ENCODE measurements at regions not wholly inside any gene's neighbourhood (a gene's known extent, or its start where the extent isn't known, plus 50 kb on each side); places are given as distances from the start of the nearest gene placed in this dataset.

DNA sequence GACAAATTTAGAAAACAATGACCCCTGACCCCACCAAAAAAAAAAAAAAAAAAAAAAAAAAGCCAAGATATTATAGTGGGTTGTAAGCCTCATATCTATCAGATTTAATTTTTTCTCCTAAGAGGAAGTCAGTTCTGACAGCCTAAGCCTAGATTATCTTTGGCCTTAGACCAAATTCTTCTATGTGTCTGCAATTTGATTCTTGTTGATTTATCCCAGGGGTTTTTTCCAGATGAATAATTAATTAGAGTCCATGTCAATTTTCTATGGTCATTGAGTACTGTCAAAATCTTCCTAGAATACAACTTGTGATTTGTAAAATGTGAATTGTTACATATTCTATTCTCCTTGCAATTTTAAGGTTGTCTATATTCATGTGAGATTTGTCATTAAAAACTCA lies 151.6 kb upstream of the CACNA2D1 start:
- H3K4me3 Mint-ChIP-seq = no peak overlapping the region
- H3K27ac Mint-ChIP-seq = no peak overlapping the region
- peaks cover 32% of the 10 kb centered on the region for H3K4me1 Mint-ChIP-seq
- no peaks in the 10 kb centered on the region for H3K27me3 Mint-ChIP-seq (ENCODE audit: low read depth, poor library complexity)
- DNase-seq = no peak
- no peaks in the 10 kb centered on the region for H3K36me3 Mint-ChIP-seq (ENCODE audit: low read depth)
- H3K9me3 Mint-ChIP-seq = no peaks in the 10 kb centered on the region
- no peak for TF ChIP-seq CTCF (IDR thresholded peaks at IDR 0.05)

DNA sequence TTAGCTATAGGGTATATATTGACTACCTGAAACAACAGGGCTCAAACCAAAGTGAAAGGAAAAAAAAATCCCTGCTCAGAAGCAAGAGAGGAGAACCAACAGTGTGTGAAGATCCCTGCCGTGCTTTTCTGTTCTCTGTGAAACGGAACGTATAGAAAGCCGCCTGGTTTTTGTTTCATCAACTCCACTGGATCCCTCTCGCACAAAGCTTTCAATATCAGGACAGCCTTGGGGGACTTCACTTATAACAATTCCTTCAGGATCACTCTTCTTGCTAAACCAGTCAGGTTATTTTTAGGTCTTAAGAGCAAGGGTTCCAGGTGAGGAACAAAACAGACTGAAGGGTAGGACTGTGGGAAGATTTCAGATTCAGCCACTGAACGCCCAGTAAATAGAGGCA lies 151.1 kb upstream of the CACNA2D1 start:
- no peak for DNase-seq
- H3K9me3 Mint-ChIP-seq = no peaks in the 10 kb centered on the region
- no peak for TF ChIP-seq CTCF (IDR thresholded peaks at IDR 0.05)
- no peaks in the 10 kb centered on the region for H3K36me3 Mint-ChIP-seq (ENCODE audit: low read depth)
- no peaks in the 10 kb centered on the region for H3K27me3 Mint-ChIP-seq (ENCODE audit: low read depth, poor library complexity)
- H3K27ac Mint-ChIP-seq = peak overlapping the region; percentile 96
- H3K4me3 Mint-ChIP-seq = peak overlapping the region; percentile 24
- peaks cover 29% of the 10 kb centered on the region for H3K4me1 Mint-ChIP-seq

DNA sequence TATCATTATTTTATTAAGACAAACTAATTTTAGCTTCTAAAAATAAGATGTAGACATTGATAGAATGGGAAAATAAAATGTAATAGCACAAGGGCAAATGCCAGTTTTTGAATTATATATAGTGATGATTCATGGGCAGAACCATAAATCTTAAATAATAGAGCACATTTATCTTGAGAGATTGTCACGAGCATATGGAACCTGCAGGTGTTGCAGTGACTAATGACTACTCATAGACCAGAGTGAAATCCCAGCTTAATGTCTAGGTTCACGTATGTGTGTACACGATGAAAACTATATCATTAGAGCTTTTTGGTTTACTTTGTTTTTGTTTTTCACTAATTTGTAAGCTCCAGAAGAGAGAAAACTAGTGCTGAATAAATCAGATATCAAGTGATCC lies 150.2 kb upstream of the CACNA2D1 start:
- Mint-ChIP-seq H3K27ac (no peak overlapping the region), H3K9me3 (no peaks in the 10 kb centered on the region), H3K4me1 (peaks cover 29% of the 10 kb centered on the region), H3K4me3 (no peak overlapping the region), H3K27me3 (ENCODE audit: low read depth, poor library complexity) (no peaks in the 10 kb centered on the region), H3K36me3 (ENCODE audit: low read depth) (no peaks in the 10 kb centered on the region)
- DNase-seq = no peak
- no peak for TF ChIP-seq CTCF (IDR thresholded peaks at IDR 0.05)

DNA sequence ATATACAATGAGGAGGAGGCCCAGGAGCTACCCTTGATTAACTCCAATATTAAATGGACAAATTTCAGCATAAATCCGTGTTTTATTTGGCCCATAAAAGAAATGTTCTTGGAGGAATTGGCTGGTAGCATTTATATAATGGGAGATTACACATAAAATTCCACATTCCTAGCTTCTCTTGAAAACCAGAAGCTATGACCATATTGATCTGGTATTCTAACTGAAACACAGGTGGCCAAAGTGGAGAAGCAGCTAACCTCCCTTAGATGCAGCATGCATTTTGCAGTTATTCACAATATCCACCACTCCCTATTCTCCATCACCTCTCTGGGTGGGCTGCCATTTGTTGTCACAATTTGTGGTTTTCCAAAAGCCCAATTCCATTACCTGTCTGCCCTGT lies 148.8 kb upstream of the CACNA2D1 start:
- H3K4me1 Mint-ChIP-seq = peaks cover 29% of the 10 kb centered on the region
- no peaks in the 10 kb centered on the region for H3K9me3 Mint-ChIP-seq
- H3K27ac Mint-ChIP-seq = no peak overlapping the region

GRCh38 chr7:82579047-82579446 lies 135.5 kb upstream of the CACNA2D1 start:
- H3K9me3 Mint-ChIP-seq = peaks cover 8% of the 10 kb centered on the region
- no peak overlapping the region for H3K27ac Mint-ChIP-seq
- no peak overlapping the region for H3K4me3 Mint-ChIP-seq
- no peaks in the 10 kb centered on the region for H3K36me3 Mint-ChIP-seq (ENCODE audit: low read depth)
- H3K4me1 Mint-ChIP-seq = no peaks in the 10 kb centered on the region
- H3K27me3 Mint-ChIP-seq (ENCODE audit: low read depth, poor library complexity) = no peaks in the 10 kb centered on the region
- TF ChIP-seq CTCF (IDR thresholded peaks at IDR 0.05) = no peak
- DNase-seq = no peak

More for the DNA sequence above, 148.8 kb upstream of the CACNA2D1 start:
- no peak overlapping the region for H3K4me3 Mint-ChIP-seq
- no peak for DNase-seq
- H3K36me3 Mint-ChIP-seq (ENCODE audit: low read depth) = no peaks in the 10 kb centered on the region
- TF ChIP-seq CTCF (IDR thresholded peaks at IDR 0.05) = no peak
- no peaks in the 10 kb centered on the region for H3K27me3 Mint-ChIP-seq (ENCODE audit: low read depth, poor library complexity)

GRCh38 chr7:82578430-82578829 lies 134.9 kb upstream of the CACNA2D1 start:
- no peak for DNase-seq
- H3K27ac Mint-ChIP-seq = no peak overlapping the region

More at GRCh38 chr7:82578430-82578829, 134.9 kb upstream of the CACNA2D1 start:
- Mint-ChIP-seq H3K4me3 (no peak overlapping the region), H3K9me3 (peaks cover 3% of the 10 kb centered on the region), H3K36me3 (ENCODE audit: low read depth) (no peaks in the 10 kb centered on the region), H3K27me3 (ENCODE audit: low read depth, poor library complexity) (no peaks in the 10 kb centered on the region), H3K4me1 (no peaks in the 10 kb centered on the region)
- no peak for TF ChIP-seq CTCF (IDR thresholded peaks at IDR 0.05)

Data from nephron progenitor cell (in vitro differentiated cells).